Loucy (cell line): ENCODE measurements at regions not wholly inside any gene's neighbourhood (a gene's known extent, or its start where the extent isn't known, plus 50 kb on each side); places are given as distances from the start of the nearest gene placed in this dataset.

Experiments used
- H2AFZ ChIP-seq: fragments of 200-600 bp; sonication (generic); 2 replicates; pipeline ENCODE4 v1.6.0; 2016; ENCODE audit warnings: antibody characterized with exemption, mild to moderate bottlenecking, low read length, moderate library complexity
- H3F3A ChIP-seq: fragments of 200-600 bp; 2 replicates; pipeline ENCODE4 v1.6.0; 2016; ENCODE audit warnings: antibody characterized with exemption, low read depth, mild to moderate bottlenecking
- H3K27me3 ChIP-seq: fragments of 200-600 bp; sonication (generic); 2 replicates; pipeline ENCODE4 v1.6.1; 2014; ENCODE audit warnings: low read length, mild to moderate bottlenecking; ENCODE audit not compliant: insufficient read depth, poor library complexity, severe bottlenecking
- H3K36me3 ChIP-seq: fragments of 200-600 bp; sonication (generic); 2 replicates; pipeline ENCODE4 v1.6.1; 2016; ENCODE audit warnings: low read length; ENCODE audit not compliant: insufficient read depth
- H3K4me1 ChIP-seq: fragments of 200-600 bp; sonication (generic); 2 replicates; pipeline ENCODE4 v1.5.1; 2014; ENCODE audit warnings: low read length, mild to moderate bottlenecking; ENCODE audit not compliant: insufficient read depth, poor library complexity, severe bottlenecking
- H3K4me2 ChIP-seq: fragments of 200-600 bp; sonication (generic); 2 replicates; pipeline ENCODE4 v1.6.0; 2014; ENCODE audit warnings: antibody characterized with exemption, low read length, low read depth, mild to moderate bottlenecking; ENCODE audit not compliant: poor library complexity, severe bottlenecking
- H3K4me3 ChIP-seq: fragments of 200-600 bp; sonication (generic); 2 replicates; pipeline ENCODE4 v1.5.1; 2014; ENCODE audit warnings: low read length, mild to moderate bottlenecking, mixed read lengths; ENCODE audit not compliant: poor library complexity, severe bottlenecking
- H3K79me2 ChIP-seq: fragments of 200-600 bp; sonication (generic); 2 replicates; pipeline ENCODE4 v1.6.1; 2014; ENCODE audit warnings: low read length; ENCODE audit not compliant: insufficient read depth
- H3K9ac ChIP-seq: fragments of 200-600 bp; sonication (generic); 2 replicates; pipeline ENCODE4 v1.6.0; 2014; ENCODE audit warnings: mild to moderate bottlenecking, low read depth, low read length, moderate library complexity; ENCODE audit not compliant: poor library complexity, severe bottlenecking
- H3K9me2 ChIP-seq: fragments of 200-600 bp; sonication (generic); replicated peaks from 2 replicates; pipeline ENCODE4 v1.6.1; 2016; ENCODE audit warnings: low read depth, low read length, mixed read lengths
- H3K9me3 ChIP-seq: fragments of 200-600 bp; sonication (generic); 2 replicates; pipeline ENCODE4 v1.6.1; 2014; ENCODE audit warnings: mild to moderate bottlenecking, antibody characterized with exemption, low read length, low read depth; ENCODE audit not compliant: insufficient read depth
- H4K20me1 ChIP-seq: fragments of 200-600 bp; sonication (generic); 2 replicates; pipeline ENCODE4 v1.6.0; 2014; ENCODE audit warnings: antibody characterized with exemption, low read length, mild to moderate bottlenecking; ENCODE audit not compliant: insufficient read depth, poor library complexity, severe bottlenecking
- EZH2phosphoT487 ChIP-seq: fragments of 200-600 bp; IDR thresholded peaks from 2 replicates; pipeline ENCODE4 v1.6.1; 2018; ENCODE audit warnings: antibody characterized with exemption, mild to moderate bottlenecking, moderate library complexity, borderline replicate concordance
- TF ChIP-seq, protein P1 (sequence below): fragments of 200-600 bp; sonication (generic); conservative IDR thresholded peaks from 2 replicates; pipeline ENCODE4 v1.5.1; 2014; ENCODE audit warnings: mild to moderate bottlenecking, antibody characterized with exemption, low read length

DNA sequence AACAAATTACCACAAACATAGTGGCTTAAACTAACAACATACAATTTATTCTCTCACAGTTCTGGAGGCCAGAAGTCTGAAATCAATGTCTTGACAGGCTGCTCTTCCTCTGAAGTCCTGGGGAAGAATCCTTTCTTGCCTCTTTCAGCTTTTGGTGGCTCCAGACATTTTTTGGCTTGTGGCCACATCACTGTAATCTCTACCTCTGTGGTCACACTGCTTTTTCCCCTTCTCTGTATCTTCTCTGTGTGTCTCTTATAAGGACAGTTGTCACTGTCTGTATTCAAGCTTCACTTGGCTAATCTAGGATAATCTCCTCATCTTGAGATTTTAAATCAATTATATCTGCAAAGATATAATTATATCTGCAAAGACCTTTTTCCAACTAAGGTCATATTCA, 80.3 kb upstream of the ABHD2 start:
- H3K9ac ChIP-seq: no peak overlapping the region

GRCh38 chr15:89009080-89009479, 79.2 kb upstream of the ABHD2 start:
- no peaks in the 10 kb centered on the region for H4K20me1 ChIP-seq
- TF ChIP-seq, protein P1, sequence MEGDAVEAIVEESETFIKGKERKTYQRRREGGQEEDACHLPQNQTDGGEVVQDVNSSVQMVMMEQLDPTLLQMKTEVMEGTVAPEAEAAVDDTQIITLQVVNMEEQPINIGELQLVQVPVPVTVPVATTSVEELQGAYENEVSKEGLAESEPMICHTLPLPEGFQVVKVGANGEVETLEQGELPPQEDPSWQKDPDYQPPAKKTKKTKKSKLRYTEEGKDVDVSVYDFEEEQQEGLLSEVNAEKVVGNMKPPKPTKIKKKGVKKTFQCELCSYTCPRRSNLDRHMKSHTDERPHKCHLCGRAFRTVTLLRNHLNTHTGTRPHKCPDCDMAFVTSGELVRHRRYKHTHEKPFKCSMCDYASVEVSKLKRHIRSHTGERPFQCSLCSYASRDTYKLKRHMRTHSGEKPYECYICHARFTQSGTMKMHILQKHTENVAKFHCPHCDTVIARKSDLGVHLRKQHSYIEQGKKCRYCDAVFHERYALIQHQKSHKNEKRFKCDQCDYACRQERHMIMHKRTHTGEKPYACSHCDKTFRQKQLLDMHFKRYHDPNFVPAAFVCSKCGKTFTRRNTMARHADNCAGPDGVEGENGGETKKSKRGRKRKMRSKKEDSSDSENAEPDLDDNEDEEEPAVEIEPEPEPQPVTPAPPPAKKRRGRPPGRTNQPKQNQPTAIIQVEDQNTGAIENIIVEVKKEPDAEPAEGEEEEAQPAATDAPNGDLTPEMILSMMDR: no peak
- no peak for TF ChIP-seq EZH2phosphoT487
- no peaks in the 10 kb centered on the region for H3K79me2 ChIP-seq
- H3K9me3 ChIP-seq: no peaks in the 10 kb centered on the region
- no peaks in the 10 kb centered on the region for H3K36me3 ChIP-seq
- H3F3A ChIP-seq: no peaks in the 10 kb centered on the region
- H3K9me2 ChIP-seq: no peaks in the 10 kb centered on the region
- no peak overlapping the region for H3K4me2 ChIP-seq
- no peaks in the 10 kb centered on the region for H3K27me3 ChIP-seq
- H2AFZ ChIP-seq: no peak overlapping the region
- H3K4me1 ChIP-seq: no peaks in the 10 kb centered on the region
- no peak overlapping the region for H3K4me3 ChIP-seq
- no peak overlapping the region for H3K9ac ChIP-seq

More for the DNA sequence above, 80.3 kb upstream of the ABHD2 start:
- H3K27me3 ChIP-seq: no peaks in the 10 kb centered on the region
- no peaks in the 10 kb centered on the region for H3K9me3 ChIP-seq
- no peaks in the 10 kb centered on the region for H3K4me1 ChIP-seq
- no peaks in the 10 kb centered on the region for H3K9me2 ChIP-seq
- no peak for TF ChIP-seq EZH2phosphoT487
- TF ChIP-seq, protein P1: no peak
- no peaks in the 10 kb centered on the region for H3K79me2 ChIP-seq
- H2AFZ ChIP-seq: no peak overlapping the region
- no peak overlapping the region for H3K4me2 ChIP-seq
- H4K20me1 ChIP-seq: no peaks in the 10 kb centered on the region
- no peaks in the 10 kb centered on the region for H3K36me3 ChIP-seq
- no peak overlapping the region for H3K4me3 ChIP-seq
- H3F3A ChIP-seq: no peaks in the 10 kb centered on the region

GRCh38 chr15:89015412-89016097, 72.7 kb upstream of the ABHD2 start:
- Histone ChIP-seq H3K9me2 (no peaks in the 10 kb centered on the region), H3K27me3 (no peaks in the 10 kb centered on the region), H3F3A (no peaks in the 10 kb centered on the region), H4K20me1 (no peaks in the 10 kb centered on the region), H3K4me3 (no peak overlapping the region), H3K4me2 (no peak overlapping the region), H2AFZ (no peak overlapping the region), H3K79me2 (no peaks in the 10 kb centered on the region), H3K36me3 (no peaks in the 10 kb centered on the region), H3K9me3 (no peaks in the 10 kb centered on the region), H3K4me1 (peaks cover 4% of the 10 kb centered on the region), H3K9ac (no peak overlapping the region)
- TF ChIP-seq, protein P1: no peak
- TF ChIP-seq EZH2phosphoT487: no peak
